Esophagus squamous epithelium (tissue), 4 donors: ENCODE measurements at regions not wholly inside any gene's neighbourhood (a gene's known extent, or its start where the extent isn't known, plus 50 kb on each side); places are given as distances from the start of the nearest gene placed in this dataset.

ENCODE experiments used
- CTCF ChIP-seq, 6 experiments: fragments of 450-650 bp in 4 of 6; fragments of 200-600 bp in 2 of 6; sonication (generic) in 2 of 6; IDR thresholded peaks; one replicate each; pipeline ENCODE4 v1.5.1; 2016 to 2019; ENCODE audit warnings: antibody characterized with exemption in 6 of 6, mild to moderate bottlenecking in 4 of 6, moderate library complexity in 4 of 6
- POLR2A ChIP-seq, 4 donors: fragments of 450-650 bp; IDR thresholded peaks; one replicate each; pipeline ENCODE4 v1.6.1; 2017; ENCODE audit warnings: antibody characterized with exemption in 4 of 4, mild to moderate bottlenecking in 4 of 4, moderate library complexity in 3 of 4

- no peak for TF ChIP-seq CTCF (IDR thresholded peaks at IDR 0.05)
- no peak for TF ChIP-seq POLR2A (IDR thresholded peaks at IDR 0.05)
Observed at GRCh38 chr6:105501246-105501645, 98.4 kb upstream of the PREP start.
